Limb (tissue), 2 donors: ENCODE measurements at regions not wholly inside any gene's neighbourhood (a gene's known extent, or its start where the extent isn't known, plus 50 kb on each side); places are given as distances from the start of the nearest gene placed in this dataset.

ENCODE experiments used
- DNase-seq, 2 donors: peaks; one replicate each; pipeline ENCODE4 v3.0.0-alpha.2; 2016; ENCODE audit errors: extremely low spot score in 2 of 2

DNA sequence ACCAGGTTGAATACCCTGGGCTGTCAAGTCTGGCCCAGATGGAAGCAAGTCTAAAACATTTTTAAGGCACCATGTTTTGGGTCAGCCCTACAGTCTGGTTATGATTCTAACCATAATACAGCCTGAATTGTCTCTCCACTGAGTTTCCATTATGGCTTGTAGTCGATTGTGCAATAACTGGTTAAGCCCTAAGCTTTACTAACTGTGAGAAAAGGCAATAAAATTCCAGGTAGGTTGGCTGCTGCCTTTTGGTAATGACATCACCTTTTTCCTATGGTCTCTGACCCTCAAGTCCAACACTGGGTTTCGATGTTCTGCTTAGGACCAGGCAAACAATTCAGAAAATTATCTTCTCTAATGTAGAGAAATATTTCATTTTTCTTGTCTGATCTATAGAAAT, 243.3 kb downstream of the ACTL7B start:
- DNase-seq: no peak

- no peak for DNase-seq
Measured at GRCh38 chr9:108609897-108610253, 245.9 kb downstream of the ACTL7B start.

- no peak for DNase-seq
Measured at GRCh38 chr9:108609227-108609896, 246.4 kb downstream of the ACTL7B start.

GRCh38 chr9:108607607-108608006, 248.2 kb downstream of the ACTL7B start:
- DNase-seq: no peak

- DNase-seq: no peak
Measured at GRCh38 chr9:108606401-108606800, 249.4 kb downstream of the ACTL7B start.

DNA sequence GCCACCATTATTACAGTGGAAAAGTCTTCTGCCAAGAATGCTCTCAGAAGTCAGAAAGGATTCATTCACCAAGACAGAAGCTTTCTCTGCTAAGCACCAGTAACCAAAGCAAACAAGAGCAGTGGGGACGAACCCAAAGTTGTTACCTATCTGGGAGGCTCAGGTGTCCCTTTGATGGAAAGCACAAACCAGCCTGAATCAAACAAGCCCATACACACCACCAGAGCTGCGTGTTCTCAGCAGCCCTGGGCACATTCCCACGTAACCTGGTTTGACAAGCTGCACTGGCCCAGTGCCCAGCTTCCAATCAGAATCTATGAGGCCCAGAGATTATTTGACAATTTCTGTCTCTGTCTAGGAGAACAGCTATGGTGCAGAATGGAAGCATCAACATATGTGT, 252.6 kb downstream of the ACTL7B start:
- DNase-seq: peak; percentile 3 to 38

DNA sequence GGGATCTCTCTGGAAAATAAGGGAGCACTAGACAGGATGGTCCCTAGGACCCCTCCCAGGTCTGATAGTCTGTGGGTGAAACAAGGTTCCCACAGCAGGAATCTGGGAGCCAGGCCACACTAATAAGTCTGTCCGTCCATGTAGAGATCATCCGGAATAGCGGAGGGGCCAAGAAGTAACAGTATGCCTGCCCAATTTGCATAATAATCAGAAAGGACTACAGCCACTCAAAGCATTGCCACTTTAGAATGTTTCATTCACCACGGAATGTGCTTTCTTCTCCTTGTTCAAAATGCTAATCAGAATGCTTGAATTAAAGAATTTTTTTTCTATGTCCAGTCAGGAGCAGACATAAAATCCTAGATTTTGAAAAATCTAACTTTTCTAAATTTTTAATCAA, 254.9 kb downstream of the ACTL7B start:
- DNase-seq: no peak

DNA sequence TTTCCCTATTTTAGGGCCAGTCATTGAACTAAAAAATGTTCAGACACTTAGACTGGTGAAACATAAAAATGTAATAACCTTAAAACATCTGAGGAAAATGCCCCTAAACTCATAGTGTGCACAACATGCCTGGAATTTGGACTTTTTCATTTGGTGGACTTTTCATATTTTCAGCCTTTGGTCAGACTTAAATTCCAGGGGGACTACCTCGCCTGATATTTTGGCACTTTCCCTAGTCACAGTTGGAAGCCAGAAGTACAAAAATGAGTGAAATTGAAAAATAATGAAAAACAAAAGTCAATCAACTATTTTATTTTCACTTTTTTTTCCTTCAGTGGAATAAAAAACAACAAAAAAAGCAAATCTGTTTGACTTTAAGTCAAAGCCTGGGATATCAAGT, 256.2 kb downstream of the ACTL7B start:
- no peak for DNase-seq

DNA sequence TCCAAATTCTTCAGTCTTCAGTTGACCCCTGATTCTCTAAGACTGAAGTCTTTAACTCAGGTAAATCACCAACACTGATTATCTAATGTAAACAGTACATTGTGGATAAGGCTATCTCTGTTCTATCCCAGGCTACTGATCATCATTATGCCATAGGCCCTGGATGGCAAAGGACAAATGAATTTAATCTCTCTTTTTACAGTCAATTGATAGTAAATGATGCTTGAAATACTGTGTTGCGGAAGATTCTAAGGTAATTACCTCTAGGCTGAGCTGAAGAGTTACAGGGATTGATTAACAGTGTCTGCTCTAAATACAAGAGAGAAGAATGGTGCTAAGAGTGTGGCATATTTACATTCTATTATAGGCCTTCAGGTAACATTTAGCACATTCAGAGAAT, 264.7 kb downstream of the ACTL7B start:
- no peak for DNase-seq

DNA sequence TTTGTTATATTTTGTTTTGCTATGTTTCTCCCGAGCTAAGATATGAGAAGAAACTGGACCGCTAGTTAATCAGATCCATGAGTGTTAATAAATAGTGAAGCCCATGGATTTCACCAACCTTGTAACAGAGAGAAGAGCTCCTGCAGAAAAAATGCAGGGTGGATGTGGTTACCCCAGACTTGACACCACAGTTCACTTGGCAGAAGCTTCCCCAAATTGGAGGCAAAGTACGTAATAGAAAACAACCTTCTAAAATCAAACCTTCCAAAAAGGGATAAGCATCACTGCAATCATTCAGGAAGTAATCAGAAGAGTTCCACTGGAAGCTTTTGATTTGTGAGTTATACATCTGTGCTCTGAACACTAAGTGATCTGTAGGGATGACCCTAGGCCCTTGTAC, 267.5 kb downstream of the ACTL7B start:
- no peak for DNase-seq

- DNase-seq: no peak
Measured at GRCh38 chr9:108586471-108587139, 269.2 kb downstream of the ACTL7B start.

DNA sequence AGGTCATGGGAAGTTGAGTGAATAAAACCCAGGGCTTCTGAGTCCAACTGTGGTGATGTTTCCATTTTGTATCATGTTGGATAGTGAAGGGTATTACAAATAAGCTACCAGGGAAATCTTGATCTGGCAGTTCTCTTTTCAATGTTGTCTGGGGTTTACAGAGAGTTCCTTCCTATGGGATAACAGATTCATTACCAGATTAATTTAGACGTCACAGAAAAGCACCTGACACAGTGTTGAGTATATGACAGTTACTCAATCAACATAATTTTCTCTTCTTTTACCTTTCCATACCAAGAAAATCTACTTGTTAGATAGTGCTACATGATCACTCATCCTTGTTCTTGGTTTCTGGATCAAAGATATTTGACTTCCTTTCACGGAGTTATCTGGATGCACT, 270.9 kb downstream of the ACTL7B start:
- no peak for DNase-seq

DNA sequence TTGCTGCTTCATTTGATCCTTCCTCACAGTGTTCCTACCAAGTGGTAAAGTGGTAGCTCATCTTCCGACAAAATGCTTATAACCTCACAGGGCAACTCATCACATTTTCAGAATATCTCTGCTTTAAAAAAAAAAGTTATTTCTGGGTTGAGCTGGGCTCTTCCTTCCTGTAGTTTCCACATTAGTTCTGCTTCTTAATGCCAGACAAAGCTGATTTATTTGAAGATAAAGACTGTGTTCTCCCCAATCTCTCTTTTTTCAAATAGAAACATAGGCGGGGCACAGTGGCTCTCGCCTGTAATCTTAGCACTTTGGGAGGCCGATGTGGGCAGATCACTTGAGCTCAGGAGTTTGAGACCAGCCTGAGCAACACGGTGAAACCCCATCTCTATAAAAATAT, 273.1 kb downstream of the ACTL7B start:
- no peak for DNase-seq

- no peak for DNase-seq
Measured at GRCh38 chr9:108579757-108580439, 275.9 kb downstream of the ACTL7B start.

DNA sequence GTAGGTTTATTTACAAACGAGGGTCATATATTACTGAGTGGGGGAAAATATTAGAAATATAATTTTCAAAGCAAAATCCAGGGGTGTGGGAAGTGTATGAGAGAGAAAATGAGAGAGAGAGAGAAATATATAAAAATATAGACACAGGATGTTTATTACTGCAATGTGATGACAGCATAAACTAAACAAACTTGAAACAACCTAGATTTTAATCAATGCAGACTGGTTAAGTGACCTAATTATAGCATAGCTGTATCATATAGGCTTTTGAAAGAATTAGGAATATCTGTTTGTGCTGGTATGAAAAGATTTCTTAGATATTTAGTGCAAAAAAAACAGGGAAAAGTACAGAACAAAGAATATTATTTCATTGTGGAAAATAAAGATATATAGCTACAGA, 280.5 kb downstream of the ACTL7B start:
- DNase-seq: no peak

GRCh38 chr9:108569624-108570023, 286.2 kb downstream of the ACTL7B start:
- DNase-seq: no peak

DNA sequence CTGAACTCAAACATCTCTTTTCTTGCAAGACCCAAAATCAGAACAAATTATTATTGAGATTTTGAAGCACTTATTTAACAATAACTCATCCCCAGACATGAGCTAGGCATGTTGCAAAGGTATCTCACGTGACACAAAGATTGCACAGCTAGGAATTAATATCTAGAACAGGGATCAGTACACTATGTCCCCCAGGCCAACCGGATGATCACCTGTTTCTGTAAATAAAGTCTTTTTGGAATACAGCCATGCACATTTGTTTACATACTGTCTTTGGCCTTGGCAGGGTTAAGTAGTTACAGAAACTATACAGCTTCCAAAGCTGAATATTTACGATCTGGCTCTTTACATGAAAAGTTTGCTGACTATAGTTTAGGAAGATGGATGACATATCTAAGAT, 287.7 kb downstream of the ACTL7B start:
- no peak for DNase-seq

- DNase-seq: no peak
Measured at GRCh38 chr9:108567571-108567970, 288.2 kb downstream of the ACTL7B start.

- peak; percentile 68 to 91 for DNase-seq
Measured at GRCh38 chr9:108565651-108566378, 290.0 kb downstream of the ACTL7B start.

DNA sequence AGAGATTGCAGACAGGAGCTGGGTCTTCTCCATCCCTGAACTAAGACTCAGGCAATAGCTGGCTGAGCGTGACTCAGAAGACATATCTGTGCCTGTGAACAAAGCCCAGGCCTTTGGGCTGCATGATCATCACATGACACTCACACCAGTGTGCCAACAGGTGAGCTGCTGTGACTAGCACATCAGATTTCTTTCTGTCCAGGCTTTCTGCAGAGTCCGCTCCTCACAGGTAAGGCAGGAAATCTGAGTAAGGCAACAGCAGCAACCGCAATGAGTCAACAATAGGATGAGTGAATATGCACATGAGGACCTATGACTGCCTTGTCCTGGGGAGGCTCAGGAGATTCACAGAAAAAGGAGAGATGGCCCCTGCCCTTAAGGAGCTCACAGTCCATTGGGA, 293.6 kb downstream of the ACTL7B start:
- DNase-seq: no peak

GRCh38 chr9:108559432-108559831, 296.4 kb downstream of the ACTL7B start:
- no peak for DNase-seq

GRCh38 chr9:108554831-108555230, 301.0 kb downstream of the ACTL7B start:
- no peak for DNase-seq
